Glutamatergic neuron (in vitro differentiated cells): ENCODE measurements at regions not wholly inside any gene's neighbourhood (a gene's known extent, or its start where the extent isn't known, plus 50 kb on each side); places are given as distances from the start of the nearest gene placed in this dataset.
A peak's percentile ranks its signal among the peaks of the same experiment; 100 is the strongest.

Source experiments
- DNase-seq: peaks from one replicate; pipeline ENCODE4 v3.0.0; 2022
- H3K27ac Mint-ChIP-seq: one replicate; pipeline ENCODE4 v1.8.0; 2020; ENCODE audit warnings: mild to moderate bottlenecking, mixed read lengths, inconsistent platforms; ENCODE audit not compliant: unreplicated experiment
- H3K27me3 Mint-ChIP-seq: one replicate; pipeline ENCODE4 v1.8.0; 2020; ENCODE audit warnings: mild to moderate bottlenecking, moderate library complexity, mixed read lengths, inconsistent platforms; ENCODE audit not compliant: unreplicated experiment
- H3K36me3 Mint-ChIP-seq: one replicate; pipeline ENCODE4 v1.8.0; 2020; ENCODE audit warnings: mild to moderate bottlenecking, mixed read lengths, inconsistent platforms; ENCODE audit not compliant: unreplicated experiment
- H3K4me1 Mint-ChIP-seq: one replicate; pipeline ENCODE4 v1.8.0; 2020; ENCODE audit warnings: mild to moderate bottlenecking, low read depth, mixed read lengths, inconsistent platforms; ENCODE audit not compliant: unreplicated experiment
- H3K4me3 Mint-ChIP-seq: one replicate; pipeline ENCODE4 v1.8.0; 2020; ENCODE audit warnings: mild to moderate bottlenecking, mixed read lengths, inconsistent platforms; ENCODE audit not compliant: unreplicated experiment
- H3K9me3 Mint-ChIP-seq: one replicate; pipeline ENCODE4 v1.8.0; 2020; ENCODE audit warnings: mild to moderate bottlenecking, moderate library complexity, mixed read lengths, inconsistent platforms; ENCODE audit not compliant: unreplicated experiment
- TF ChIP-seq, protein P1 (sequence below): fragments of 200-600 bp; sonication (generic); IDR thresholded peaks from one replicate; pipeline ENCODE4 v1.5.0; 2021; ENCODE audit not compliant: partially characterized antibody, unreplicated experiment

DNA sequence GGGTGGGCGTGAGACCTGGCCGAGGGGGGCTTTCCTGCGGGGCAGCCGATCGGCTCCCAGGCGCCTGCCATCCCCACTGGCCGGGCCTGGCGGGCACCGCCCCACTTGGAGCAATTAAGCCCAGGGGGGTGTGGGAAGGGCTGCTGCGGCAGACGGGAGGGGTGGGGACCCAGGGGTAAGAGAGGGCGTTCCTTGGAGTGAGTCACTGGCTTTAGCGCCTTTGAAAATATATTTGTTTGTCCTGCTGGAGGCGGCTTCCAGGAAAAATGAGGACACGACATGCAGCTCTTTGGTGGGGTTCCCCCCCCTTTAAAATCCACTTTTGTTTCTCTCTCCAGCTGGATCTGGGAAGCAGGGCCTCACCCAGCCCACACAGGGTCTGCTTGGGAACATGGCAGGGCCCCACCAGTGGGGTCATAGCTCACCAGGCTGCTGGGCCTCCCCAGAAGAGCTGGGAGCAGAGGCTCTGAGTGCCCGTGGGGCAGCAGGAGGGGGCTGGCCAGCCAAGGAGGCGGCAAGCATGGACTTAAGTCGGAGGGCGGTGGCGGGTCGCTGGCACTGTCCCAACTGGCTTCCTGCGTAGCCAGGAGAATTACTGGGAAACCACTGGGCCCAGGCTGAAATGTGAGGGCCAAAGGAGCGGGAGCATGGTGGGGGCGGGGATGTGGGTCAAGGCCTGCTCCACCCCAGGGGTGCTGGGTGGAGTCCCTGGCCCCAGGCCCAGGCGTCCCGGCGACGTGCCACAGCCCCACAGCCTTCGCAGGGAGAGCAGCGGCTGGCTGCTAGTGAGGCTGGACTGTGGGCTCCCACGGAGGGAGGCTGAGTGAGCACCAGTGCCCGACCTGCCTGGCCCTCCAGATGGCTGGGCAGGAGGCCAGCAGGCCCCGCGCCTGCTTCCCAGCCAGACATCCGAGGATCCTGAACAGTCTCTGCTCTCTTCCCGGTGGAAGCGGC, 128.0 kb downstream of the RFLNA start:
- H3K27ac Mint-ChIP-seq = no peak overlapping the region
- no peak overlapping the region for H3K4me3 Mint-ChIP-seq
- TF ChIP-seq, protein P1, sequence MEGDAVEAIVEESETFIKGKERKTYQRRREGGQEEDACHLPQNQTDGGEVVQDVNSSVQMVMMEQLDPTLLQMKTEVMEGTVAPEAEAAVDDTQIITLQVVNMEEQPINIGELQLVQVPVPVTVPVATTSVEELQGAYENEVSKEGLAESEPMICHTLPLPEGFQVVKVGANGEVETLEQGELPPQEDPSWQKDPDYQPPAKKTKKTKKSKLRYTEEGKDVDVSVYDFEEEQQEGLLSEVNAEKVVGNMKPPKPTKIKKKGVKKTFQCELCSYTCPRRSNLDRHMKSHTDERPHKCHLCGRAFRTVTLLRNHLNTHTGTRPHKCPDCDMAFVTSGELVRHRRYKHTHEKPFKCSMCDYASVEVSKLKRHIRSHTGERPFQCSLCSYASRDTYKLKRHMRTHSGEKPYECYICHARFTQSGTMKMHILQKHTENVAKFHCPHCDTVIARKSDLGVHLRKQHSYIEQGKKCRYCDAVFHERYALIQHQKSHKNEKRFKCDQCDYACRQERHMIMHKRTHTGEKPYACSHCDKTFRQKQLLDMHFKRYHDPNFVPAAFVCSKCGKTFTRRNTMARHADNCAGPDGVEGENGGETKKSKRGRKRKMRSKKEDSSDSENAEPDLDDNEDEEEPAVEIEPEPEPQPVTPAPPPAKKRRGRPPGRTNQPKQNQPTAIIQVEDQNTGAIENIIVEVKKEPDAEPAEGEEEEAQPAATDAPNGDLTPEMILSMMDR = no peak
- H3K36me3 Mint-ChIP-seq = peaks cover 8% of the 10 kb centered on the region
- peaks cover 19% of the 10 kb centered on the region for H3K27me3 Mint-ChIP-seq
- peaks cover 34% of the 10 kb centered on the region for H3K4me1 Mint-ChIP-seq
- peaks cover 17% of the 10 kb centered on the region for H3K9me3 Mint-ChIP-seq
- DNase-seq = no peak

DNA sequence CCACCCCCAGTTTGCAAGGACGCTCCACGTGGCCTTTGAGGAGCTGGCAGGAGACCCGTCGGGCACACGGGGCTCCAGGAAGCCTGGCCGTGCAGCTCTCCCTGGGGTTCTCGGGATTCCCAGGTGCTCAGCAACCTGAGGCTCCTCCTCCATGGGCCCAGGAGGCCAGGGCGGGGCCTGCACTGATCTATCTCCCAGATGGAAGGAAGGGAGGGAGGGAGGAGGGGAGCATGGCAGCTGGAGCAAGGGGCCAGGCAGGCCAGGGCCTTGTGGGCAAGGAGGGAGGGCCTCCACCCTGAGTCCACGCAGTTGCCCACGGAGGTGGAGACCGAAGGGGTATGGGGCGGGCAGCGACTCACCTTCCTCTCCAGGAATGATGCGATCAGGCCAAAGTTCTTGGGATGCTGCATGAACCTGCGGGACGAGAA, 127.3 kb downstream of the RFLNA start:
- TF ChIP-seq, protein P1 = no peak
- H3K4me3 Mint-ChIP-seq = no peak overlapping the region
- H3K4me1 Mint-ChIP-seq = peaks cover 28% of the 10 kb centered on the region
- no peak overlapping the region for H3K27ac Mint-ChIP-seq
- H3K27me3 Mint-ChIP-seq = peaks cover 22% of the 10 kb centered on the region
- peaks cover 13% of the 10 kb centered on the region for H3K36me3 Mint-ChIP-seq
- H3K9me3 Mint-ChIP-seq = peaks cover 22% of the 10 kb centered on the region
- DNase-seq = no peak

DNA sequence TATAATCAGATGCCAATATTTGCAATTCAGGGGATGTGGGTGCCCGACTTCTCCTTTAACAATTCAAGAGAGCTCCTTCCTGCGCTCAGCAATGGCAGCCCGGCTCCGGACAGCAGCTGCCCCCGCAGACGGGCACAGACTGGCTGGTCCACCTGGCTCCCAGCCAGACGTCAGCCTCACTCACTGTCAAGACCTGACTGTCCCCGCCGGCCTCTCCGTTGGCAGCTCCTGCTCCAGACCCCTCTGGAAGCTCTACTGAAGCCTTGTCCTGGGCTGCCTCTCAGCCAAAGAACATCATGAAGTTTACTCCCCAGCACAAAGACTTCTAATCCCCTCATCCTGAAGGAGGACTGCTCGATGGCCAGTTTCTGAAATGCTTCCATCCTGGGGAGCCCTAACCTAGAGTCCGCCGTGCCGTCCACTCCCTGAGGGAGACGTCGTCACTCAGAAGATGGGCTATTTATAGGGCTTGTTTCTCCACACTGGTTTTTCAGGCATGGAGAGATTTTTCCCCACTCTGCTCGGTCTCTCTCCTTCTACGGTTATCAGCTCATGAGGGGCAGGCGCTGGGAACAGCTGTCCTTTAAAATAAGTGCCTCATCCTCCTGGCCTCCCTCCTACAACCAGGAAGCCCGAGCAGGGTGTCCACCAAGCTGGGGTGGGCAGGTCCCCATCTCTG, 126.2 kb downstream of the RFLNA start:
- Mint-ChIP-seq H3K4me1 (peaks cover 23% of the 10 kb centered on the region), H3K27ac (peak overlapping the region; percentile 81), H3K36me3 (peaks cover 14% of the 10 kb centered on the region)

DNA sequence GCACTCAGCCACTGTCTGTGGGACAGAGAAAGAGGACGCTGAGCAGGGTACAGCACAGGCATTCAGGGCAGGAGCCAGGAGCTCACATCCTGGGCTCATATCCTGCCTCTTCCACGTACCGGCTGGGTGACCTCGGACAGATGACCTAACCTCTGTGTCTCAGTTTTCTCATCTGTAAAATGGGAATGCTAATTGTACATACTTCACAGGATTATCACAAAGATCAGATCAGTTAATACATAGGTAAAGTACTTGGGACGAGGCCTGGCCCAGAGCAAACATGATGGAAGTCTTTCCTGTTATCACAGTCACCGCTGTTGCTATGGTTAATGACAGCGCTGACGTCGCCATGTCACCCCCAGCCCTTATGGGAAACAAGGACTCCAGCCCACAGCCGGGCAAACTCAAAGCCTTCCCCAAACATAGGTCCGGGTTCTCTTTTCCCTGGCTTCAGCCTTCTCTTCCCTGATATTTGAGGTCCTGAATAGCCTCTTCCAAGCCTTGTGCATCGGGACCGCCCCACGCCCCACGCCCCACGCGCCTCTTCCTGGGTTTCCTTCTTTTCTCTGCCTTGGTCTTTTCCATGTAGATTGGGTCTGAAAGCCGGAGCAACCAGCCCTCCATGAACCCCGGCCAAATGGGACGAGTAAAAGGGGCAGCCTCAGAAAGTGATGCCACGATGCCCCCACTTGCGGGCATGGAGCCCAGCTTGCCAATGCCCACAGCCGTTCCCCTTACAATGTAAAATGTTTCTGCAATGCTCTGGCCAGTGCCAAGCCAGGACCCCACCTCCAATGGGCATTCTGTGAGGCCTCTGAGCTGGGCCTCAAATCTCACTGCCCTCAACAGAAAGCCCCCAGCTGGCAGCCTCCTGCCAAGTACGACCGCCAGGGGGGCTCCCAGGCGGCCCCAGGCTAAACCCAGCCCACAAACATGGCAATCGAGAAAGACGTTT, 125.4 kb downstream of the RFLNA start:
- TF ChIP-seq, protein P1 = no peak
- no peak for DNase-seq
- peaks cover 14% of the 10 kb centered on the region for H3K36me3 Mint-ChIP-seq
- H3K4me1 Mint-ChIP-seq = peaks cover 22% of the 10 kb centered on the region
- H3K4me3 Mint-ChIP-seq = no peak overlapping the region
- peaks cover 26% of the 10 kb centered on the region for H3K9me3 Mint-ChIP-seq
- peak overlapping the region; percentile 11 for H3K27ac Mint-ChIP-seq
- H3K27me3 Mint-ChIP-seq = peaks cover 22% of the 10 kb centered on the region

More for the DNA sequence above, 126.2 kb downstream of the RFLNA start:
- TF ChIP-seq, protein P1 = no peak
- H3K9me3 Mint-ChIP-seq = peaks cover 21% of the 10 kb centered on the region
- H3K4me3 Mint-ChIP-seq = no peak overlapping the region
- peaks cover 19% of the 10 kb centered on the region for H3K27me3 Mint-ChIP-seq
- no peak for DNase-seq
